Frontal cortex (tissue), 3 donors: ENCODE measurements at regions not wholly inside any gene's neighbourhood (a gene's known extent, or its start where the extent isn't known, plus 50 kb on each side); places are given as distances from the start of the nearest gene placed in this dataset.

Experiments
- DNase-seq, 2 donors: peaks; one replicate each; pipeline ENCODE4 v3.0.0; 2012; ENCODE audit warnings: low spot score in 2 of 2
- FAIRE-seq: peaks from 2 replicates; lab custom pipeline; 2012; peaks lifted over from hg19 to GRCh38; lab: Jason Lieb, UNC
- donor health status: control.
- donor health status: control.
- donor health status: control.

DNA sequence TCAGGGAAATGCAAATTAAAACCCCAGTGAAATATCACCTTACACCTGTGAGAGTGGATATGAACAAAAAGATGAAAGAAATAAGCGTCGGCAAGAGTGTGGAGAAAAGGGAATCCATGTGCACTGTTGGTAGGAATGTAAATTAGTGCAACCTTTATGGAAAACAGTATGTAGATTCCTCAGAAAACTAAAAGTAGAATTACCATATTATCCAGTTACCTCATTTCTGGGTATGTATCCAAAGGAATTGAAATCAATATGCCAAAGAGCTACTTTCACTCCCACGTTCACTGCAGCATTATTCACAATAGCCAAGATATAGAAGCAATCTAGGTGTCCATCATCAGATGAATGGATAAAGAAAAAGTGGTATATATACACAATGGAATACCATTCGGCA, 246.0 kb upstream of the ARHGAP20 start:
- FAIRE-seq (no peak), DNase-seq (no peak)

DNA sequence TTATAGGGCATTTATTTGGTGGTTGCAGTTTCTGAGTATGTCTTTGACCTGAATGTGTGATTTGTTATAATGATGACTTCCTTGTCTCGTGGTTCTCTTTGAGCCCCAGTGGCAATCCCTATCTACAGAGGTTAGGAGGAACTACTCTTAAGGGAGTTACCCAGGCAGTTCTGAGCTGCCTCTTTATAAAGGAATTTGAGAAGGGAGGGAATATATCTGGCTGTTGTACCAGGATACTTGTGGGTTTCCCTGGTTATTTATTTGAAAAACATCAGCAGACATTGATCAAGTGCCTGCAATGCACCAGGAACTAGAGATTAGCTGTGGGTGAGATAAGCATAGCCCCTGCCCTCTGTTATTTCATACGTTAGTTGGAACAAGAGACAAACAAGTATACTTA, 243.5 kb upstream of the ARHGAP20 start:
- FAIRE-seq (no peak), DNase-seq (no peak)

DNA sequence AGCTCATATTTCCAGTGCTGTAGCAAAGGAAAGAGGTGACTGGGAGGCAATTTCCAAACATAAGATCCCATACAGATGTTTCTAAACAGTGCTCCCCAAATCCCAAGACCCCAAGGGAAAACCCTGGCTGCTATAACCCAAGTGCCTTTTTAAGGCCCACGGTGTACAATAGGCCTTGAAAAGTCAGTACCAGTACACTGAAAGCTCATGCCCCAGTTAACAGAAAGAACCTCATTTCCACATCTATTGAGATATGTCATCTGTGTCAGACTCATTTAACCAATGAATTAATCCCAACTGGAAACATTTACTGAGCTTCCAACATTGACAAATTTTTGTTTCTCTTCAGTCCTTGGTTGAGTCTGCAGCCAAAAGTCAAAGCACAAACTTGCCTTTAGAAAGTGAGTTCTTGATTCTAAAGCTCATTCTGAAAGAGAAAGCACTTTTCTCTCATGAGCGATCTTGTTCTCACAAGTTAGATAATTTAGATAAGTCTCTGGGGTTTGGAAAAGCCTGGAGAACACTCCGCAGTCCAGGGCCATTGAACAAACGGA, 239.8 kb upstream of the ARHGAP20 start:
- DNase-seq (no peak), FAIRE-seq (no peak)

DNA sequence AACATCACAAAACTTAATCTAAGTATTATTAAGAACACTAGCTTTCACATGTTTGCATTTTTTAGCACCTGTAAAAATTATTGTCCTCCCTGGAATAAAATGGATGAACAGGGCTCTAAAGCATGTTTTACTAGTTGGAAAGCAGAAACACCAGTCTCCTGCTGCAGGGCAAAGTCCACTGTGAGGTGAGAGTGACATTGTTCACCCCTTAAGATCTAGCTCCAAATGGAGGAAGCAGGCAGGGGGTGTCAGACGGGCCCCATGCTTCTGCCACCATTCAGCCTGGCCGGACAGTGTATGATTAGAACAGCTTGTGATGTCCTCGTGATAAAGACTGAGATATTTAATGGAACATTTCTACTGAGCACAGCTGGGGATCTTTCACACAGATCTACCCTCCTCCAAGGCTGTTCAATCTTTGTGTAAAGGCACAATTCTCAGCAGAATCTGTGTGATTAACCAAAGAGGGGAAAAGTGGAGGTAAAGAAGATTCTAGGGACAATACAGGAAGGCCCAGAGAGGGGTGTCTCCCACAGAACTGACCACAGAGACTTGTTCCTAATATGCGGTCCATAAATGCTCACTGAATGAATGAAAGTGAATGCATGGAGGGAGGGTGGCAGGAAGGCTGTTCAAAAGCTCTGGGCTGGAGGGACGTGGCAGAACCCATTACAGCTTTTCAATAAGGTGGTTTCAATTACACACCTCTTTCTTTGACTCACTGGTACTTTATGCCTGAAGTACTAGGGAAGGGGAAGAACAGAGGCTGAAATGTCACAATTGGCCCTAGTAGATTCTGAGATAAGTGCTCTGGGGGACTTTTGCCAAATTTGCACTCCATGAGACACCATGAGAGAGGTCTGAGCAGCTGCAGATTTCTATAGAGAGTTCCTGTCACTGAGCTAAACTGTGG, 239.1 kb upstream of the ARHGAP20 start:
- DNase-seq (no peak), FAIRE-seq (no peak)

DNA sequence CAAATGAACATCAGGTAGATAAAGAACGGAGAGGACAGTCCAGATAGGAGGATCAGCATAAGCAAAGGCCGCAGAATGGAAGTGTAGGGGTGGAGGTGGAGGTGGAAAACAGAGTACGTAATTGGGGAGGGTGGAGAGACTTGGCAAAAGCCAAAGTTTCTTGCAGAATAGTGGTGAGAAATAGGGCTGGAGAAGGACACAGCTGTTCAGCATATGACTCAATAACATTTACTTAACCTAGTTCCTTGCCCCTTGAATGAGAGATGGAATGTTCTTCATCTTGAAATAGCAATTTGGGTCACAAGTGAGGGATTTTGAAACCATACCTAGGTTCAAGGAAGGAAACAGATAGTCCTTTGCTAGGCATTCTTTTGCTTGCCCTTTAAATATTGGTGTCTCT, 235.9 kb upstream of the ARHGAP20 start:
- FAIRE-seq (no peak), DNase-seq (no peak)

DNA sequence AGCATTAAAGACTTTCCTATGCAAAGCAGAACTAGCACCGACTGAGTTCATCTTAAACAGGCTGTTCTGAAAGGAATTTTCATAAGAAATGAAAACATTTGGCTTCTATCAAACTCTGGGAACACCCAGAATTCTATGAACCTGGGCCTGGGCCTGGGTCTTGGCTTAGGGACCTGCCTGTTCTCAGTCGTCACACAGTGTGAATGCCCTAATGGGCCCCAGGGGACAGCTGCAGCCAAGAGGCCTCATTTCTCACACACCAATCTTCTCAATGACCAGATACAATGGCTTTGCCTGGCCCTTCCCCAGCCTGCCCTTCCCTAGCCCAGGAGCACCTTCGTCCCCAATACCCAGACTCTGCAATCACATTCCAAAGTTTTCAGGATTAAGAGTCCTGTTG, 234.9 kb upstream of the ARHGAP20 start:
- DNase-seq (no peak), FAIRE-seq (no peak)

DNA sequence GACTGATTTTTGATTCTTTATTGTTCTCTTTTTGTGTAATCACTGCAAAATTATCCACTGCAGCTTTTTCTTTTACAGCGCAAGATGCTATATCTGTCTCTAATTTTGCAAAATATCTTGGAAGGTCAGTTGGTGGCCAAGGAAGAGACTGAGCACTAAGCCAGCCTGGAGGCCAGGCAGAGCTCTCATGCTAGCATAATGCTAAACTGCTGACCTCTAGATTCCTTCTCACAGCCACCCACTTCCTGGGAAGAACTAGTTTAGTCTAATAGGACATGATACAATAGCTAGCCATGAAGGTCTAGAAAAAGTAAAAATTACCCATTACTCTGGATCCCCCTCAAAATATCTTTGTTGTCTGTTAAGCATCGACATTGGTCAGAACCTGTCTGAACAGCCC, 227.2 kb upstream of the ARHGAP20 start:
- DNase-seq, result no peak
- FAIRE-seq, result no peak

DNA sequence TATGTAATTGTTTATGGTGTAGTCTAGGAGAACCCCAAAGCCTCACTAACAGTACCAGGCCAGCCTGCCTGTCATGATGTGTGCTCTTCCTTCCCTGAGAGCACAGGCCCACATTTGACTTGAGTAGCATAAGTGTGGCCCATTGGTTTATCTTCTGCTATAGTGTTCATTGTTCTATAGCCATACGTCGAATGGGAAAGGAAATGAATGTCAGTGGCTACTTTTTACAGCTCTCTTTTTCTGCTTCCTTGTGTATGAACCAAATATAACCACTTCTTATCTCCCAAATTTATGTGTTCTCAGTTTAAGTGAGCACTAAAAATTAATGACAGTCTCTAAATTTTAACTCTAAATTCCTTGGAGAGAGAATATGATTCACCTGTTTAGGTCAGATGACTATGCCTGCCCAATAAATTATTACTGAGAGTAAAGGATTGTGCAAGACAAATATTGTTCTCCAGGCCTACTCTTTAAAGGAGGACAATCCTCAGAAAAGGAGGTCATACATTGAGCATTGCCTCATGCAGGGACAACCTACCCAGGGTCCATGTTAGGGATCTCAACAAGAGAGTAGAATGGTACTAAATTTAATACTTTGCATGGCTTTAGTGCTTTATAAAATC, 222.9 kb upstream of the ARHGAP20 start:
- FAIRE-seq, result no peak

DNA sequence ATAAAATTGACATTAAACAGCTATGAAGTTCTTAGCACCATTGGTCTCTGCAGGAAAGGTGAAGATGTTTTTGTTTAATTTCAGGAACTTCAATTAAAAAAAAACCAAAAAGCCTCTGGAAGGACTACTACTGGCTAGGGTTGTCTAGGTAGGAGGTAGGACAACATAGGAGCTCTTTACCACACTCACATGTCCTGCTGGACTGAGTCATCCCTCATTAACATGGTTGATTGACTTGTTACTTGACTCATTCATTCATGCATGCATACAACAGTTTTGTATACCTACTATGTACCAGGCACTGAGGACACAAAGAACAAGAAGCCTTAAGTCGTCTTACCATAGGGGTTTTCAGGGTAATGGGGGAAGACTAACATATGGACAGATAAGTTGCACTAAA, 216.9 kb upstream of the ARHGAP20 start:
- FAIRE-seq (no peak), DNase-seq (no peak)

More for the DNA sequence above, 222.9 kb upstream of the ARHGAP20 start:
- no peak for DNase-seq

DNA sequence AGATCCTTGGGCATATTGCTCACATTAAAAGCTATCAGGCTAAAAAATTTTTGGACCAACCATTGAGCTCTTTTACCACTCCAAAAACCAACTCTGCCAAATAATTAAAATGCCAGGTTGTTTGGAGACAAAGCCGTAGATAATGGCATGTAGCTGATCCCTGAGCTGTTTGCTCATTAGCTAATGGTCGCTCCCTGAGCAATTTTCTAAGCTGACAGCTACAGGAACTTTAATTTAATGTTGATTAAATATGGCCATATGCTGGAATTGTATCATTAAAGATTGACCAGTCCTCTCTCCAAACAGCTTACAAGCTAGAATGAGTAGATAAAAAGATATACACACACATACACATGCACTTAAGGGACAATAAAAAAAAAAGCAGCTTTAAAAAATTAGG, 216.2 kb upstream of the ARHGAP20 start:
- DNase-seq (no peak), FAIRE-seq (no peak)

DNA sequence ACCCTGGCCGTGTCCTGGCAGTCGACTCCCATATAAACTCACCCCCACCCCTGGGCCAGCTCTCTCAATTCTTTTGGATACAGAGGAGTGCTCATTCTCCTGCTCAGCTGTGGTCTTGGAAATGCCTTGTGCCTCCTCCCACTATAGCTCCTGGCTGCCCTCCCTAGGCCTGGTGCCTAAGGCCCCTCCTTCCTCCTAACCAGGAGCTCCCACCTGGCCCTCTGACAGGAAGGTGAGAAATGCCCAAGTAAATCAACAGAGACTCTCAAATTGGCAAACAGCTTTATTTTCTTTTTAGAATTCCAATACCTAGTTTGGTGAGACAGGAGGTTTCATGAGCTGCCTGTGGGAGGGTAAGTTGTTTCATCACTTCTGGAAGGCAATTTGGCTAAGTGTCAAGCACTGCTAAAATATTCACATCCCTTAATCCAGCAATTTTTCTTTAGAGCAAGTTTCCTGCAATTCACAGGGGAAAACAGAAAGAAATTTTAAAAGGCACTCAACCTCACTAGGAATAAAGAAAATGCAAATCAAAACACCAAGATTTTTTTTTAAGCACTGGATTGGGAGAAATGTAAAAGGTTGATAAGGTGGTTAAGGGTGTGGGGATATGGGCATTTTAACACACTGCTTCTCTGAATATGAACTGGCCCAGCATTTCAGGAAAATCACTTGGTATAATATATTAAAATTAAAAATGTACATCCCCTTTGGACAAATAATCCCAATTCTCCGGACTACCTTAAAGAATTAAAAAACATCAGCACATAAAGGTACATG, 209.7 kb upstream of the ARHGAP20 start:
- DNase-seq (no peak), FAIRE-seq (no peak)

DNA sequence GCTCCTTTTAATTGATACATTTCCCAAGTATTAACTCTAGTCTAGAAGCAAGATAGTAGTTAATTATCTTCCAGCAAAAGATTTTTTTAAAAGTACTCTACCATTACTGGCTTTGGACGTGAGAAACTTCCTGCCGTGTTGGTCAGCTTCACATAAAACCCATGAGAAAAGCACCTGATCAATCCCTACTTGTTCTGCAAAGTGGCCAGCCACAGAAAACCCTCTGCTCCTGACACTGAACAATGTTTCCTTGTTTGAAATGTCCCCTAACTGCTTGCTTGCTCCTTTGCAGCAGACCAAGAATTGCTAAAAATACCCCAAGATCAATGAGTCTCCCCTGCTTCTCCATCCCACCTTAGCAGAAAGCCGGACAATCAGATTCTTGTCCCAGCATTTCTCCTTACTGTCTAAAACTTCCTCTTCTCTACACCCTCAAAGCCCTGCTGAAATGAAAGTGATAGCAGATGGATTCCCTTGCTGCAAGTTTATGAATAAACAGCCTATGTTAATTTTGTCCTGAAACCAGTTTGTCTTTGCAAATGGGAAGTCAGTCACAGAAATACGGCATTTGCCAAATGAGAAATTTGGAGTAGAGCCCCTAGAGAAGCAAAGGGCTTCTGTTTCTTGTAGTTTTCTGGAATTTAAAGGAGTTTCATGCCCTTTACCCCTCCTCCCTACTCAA, 207.1 kb upstream of the ARHGAP20 start:
- FAIRE-seq, result no peak
- no peak for DNase-seq

DNA sequence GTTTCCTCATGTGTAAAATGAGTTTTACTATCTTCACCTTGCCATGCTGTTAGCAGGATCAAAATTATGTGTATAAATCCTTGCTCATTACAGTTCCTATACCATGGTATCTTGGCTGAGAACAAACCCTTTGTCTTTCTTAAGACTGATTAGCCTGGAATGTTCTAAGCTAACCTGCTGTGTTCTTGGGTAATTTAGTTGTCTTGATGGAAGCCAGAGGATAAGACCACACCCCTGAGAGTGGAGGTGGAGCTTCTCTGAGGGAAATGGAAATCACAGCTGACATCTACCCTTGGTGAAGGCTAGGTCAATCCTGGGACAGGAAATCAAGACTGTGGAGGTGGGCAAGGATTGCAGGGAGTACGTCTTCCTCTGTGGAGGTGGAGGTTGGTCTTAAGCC, 206.1 kb upstream of the ARHGAP20 start:
- FAIRE-seq (no peak), DNase-seq (no peak)

DNA sequence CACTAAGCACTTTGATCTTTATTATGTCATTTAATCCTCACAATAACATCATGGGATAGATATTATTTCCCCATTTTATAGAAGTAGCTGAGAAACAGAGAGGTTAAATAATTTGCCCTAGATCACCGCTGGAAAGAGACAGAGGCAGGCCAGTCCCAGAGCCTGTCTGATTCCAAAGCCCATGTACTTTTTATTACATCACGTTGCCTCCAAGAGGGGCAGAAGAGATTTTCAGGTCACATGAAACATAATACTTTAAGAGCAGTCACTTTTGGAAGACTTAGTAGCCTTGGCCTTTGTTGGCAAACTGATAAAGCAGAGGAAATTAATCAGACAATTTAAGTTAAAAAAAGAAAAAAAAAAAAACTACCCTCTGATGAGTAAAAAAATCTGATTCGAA, 200.2 kb upstream of the ARHGAP20 start:
- FAIRE-seq (no peak), DNase-seq (no peak)

DNA sequence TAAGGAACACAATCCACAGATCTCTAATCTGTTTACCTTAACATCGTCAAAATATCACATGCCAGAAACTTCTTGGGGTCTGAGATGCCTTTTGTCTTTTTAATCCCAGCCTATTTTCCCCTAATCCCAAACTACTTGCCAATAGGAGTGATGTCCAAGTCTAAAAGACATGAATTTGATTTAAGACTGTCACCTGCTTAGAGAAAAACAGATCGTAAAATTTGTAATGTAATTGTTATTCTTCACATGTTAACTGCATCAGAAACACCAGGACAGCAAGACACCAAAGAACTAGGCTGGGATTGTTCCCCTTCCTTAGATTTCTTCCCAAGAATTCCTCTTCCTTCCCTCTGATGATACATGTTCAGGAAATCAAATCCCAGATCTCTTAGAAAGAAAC, 198.1 kb upstream of the ARHGAP20 start:
- no peak for FAIRE-seq
- DNase-seq, result no peak

DNA sequence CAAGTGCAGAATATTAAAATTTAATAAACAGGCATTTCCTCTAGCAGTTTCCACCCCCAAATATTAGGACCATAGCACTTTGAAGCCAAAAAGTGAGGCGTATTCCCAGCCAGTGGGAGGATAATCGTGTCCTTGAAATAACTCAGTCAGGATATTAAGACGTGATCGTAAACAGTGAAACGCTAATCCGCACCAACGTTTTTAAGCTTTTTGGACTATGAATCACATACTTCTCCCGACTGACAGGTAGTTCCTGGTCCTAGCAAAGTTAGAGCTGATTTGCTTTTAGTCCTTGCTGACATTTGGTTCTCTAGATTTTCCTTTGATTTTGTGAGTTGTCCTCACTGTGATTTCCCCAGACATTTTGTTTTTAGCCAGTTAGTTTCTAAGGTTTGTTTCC, 197.1 kb upstream of the ARHGAP20 start:
- FAIRE-seq, result no peak
- no peak for DNase-seq

DNA sequence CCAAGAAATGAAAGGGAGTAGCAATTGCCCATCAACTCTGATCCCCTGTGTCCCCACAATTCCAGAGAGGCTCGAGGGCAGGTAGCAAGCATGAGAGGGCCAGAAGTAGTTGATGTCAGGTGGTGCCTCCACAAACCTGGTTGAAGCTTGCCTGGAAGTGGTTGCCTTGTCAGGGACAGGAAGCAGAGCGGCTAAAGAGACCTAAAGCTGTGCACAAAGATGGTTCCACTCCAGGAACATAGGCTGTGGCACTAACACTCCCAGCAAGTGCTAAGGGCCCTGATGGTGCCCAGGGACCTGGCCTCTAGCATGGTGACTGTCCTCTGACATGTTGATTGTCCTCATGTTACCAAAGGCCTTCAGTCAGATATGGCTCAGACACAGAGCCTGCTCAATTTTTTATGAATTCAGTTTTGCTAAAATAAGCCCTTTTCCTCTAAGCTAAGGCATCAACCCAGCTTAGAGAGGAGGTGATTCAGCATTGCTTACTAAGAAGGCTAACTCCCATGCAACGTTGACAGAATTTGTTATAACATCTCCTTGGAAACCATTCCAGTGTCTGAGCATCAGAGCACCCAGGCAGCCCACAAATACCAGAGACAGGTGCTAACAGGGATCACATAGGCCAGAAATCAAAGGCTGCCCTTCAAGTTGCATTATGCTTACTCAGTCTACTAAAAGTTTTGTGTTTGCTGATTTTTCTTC, 196.3 kb upstream of the ARHGAP20 start:
- DNase-seq (no peak), FAIRE-seq (no peak)

DNA sequence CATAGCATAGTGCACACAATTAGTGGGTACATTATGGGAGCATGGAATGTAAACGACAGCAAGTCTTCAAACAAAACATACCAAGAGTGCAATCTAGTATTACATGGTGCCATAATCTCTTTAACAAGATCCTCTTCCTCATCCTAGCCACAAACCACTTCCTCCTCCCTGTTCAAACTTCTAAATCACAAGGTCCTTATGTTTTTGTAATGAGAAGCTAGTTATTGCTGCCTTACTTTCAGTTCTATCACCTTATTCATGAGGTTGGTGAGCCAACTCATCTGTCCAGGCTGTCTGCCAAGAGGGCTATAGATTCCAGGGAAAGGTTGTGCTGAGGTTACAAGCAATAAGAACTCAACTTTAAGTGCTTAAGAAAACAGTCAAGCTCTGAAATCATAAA, 195.4 kb upstream of the ARHGAP20 start:
- DNase-seq (no peak), FAIRE-seq (no peak)

DNA sequence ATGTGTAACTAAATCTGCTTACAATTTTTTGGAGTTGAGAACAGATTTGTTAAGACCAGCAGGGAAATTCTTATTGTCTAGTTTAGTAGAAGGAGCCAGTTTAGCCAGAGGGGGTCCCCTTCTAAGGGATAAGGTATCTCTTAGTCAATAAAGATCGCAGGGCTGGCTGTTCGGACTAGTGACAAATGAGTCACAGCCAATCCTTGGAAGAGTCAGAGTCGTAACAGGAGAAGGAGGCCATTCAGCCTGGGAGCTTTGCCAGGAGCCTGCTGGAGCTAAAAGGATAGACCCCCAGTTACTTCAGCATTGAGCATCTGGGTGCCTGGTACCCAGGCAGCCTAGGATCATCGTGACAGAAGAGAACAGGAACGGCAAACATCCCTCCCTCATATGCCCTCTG, 191.6 kb upstream of the ARHGAP20 start:
- FAIRE-seq (no peak), DNase-seq (no peak)
